A673 (cell line): ENCODE measurements at regions not wholly inside any gene's neighbourhood (a gene's known extent, or its start where the extent isn't known, plus 50 kb on each side); places are given as distances from the start of the nearest gene placed in this dataset.

Experiments
- BruUV-seq: library from RNA; stranded (reverse); fragments of 400-500 nt; replicated peaks from 2 replicates; lab custom pipeline; 2021; lab: Mats Ljungman, UMichigan
- CTCF ChIA-PET: fragments of 300-600 bp; sonication (Branson Sonifier 250); formaldehyde crosslinking; loops from one replicate; lab custom pipeline; 2022; ENCODE audit warnings: antibody characterized with exemption; lab: Charles Lee
- POLR2A ChIA-PET: fragments of 300-600 bp; sonication (Branson Sonifier 250); formaldehyde crosslinking; loops from one replicate; lab custom pipeline; 2022; ENCODE audit warnings: antibody characterized with exemption; ENCODE audit not compliant: low non-redundant PET; lab: Charles Lee
- DNase-seq: peaks from one replicate; pipeline ENCODE4 v3.0.0-alpha.2; 2015; ENCODE audit warnings: low spot score
- H3K27ac ChIP-seq: fragments of 200-600 bp; sonication (generic); 2 replicates; pipeline ENCODE4 v1.5.1; 2016; ENCODE audit warnings: mixed run types, low read depth, mild to moderate bottlenecking, mixed read lengths, antibody characterized with exemption, low read length; ENCODE audit not compliant: poor library complexity, severe bottlenecking
- H3K27me3 ChIP-seq: fragments of 200-600 bp; sonication (generic); replicated peaks from 2 replicates; pipeline ENCODE4 v1.6.1; 2017; ENCODE audit warnings: mixed run types, low read depth, mild to moderate bottlenecking, mixed read lengths, antibody characterized with exemption, low read length; ENCODE audit not compliant: insufficient read depth, poor library complexity
- H3K36me3 ChIP-seq: fragments of 200-600 bp; sonication (generic); 2 replicates; pipeline ENCODE4 v1.6.1; 2016; ENCODE audit warnings: mixed run types, mild to moderate bottlenecking, mixed read lengths, antibody characterized with exemption, low read length; ENCODE audit not compliant: insufficient read depth, poor library complexity, severe bottlenecking
- H3K4me1 ChIP-seq: fragments of 200-600 bp; sonication (generic); 2 replicates; pipeline ENCODE4 v1.6.1; 2017; ENCODE audit warnings: mixed run types, mild to moderate bottlenecking, mixed read lengths, antibody characterized with exemption, low read length; ENCODE audit not compliant: insufficient read depth, poor library complexity, severe bottlenecking
- H3K4me3 ChIP-seq: fragments of 200-600 bp; sonication (generic); 2 replicates; pipeline ENCODE4 v1.5.1; 2016; ENCODE audit warnings: low read depth, mixed run types, mild to moderate bottlenecking, mixed read lengths, low read length; ENCODE audit not compliant: poor library complexity, severe bottlenecking
- H3K9me3 ChIP-seq: fragments of 200-600 bp; sonication (generic); 2 replicates; pipeline ENCODE4 v1.6.1; 2016; ENCODE audit warnings: mixed run types, low read depth, mild to moderate bottlenecking, mixed read lengths, antibody characterized with exemption, low read length; ENCODE audit not compliant: poor library complexity, severe bottlenecking
- CTCF ChIP-seq: fragments of 300-800, 200-600 bp; sonication (generic); conservative IDR thresholded peaks from 2 replicates; pipeline ENCODE4 v1.5.1; 2017; ENCODE audit warnings: low read depth, mild to moderate bottlenecking, antibody characterized with exemption, low read length, moderate library complexity, mixed read lengths
- EZH2 ChIP-seq: fragments of 200-600 bp; sonication (generic); IDR thresholded peaks from 2 replicates; pipeline ENCODE4 v1.6.1; 2017; ENCODE audit warnings: borderline replicate concordance, low read depth, mild to moderate bottlenecking, mixed read lengths, antibody characterized with exemption, low read length; ENCODE audit not compliant: poor library complexity, severe bottlenecking
- intact Hi-C: fragments of 100-400 bp; cut with micrococcal nuclease; formaldehyde crosslinking; loops from one replicate; pipeline ENCODE4 v1.10.0; 2022; ENCODE audit not compliant: unreplicated experiment

DNA sequence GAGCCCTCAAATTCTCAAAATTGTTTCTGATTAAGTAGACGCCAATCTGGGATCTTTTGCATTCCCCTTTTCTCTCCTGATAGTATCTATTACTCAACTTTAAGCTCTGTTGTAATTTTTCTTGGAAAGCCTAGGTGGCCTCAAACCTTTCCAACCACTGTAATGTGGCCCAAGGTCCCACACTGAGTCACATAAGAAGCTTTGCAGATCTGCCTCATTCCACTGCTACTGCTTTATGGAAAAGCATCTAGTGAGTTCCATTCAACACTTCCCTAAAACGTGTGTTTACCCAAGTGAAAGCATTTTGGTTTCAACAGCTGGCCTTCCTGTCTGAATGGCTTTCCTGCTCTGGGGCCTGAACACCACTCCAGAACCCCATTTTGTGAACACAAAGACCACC lies 493.6 kb upstream of the SPHKAP start:
- Histone ChIP-seq H3K27me3 (no peaks in the 10 kb centered on the region), H3K4me3 (no peak overlapping the region), H3K9me3 (no peaks in the 10 kb centered on the region), H3K27ac (no peak overlapping the region), H3K36me3 (no peaks in the 10 kb centered on the region), H3K4me1 (peaks cover 5% of the 10 kb centered on the region)
- DNase-seq, result no peak
- intact Hi-C loops, result no loop called here
- CTCF ChIA-PET, result no interaction called here
- POLR2A ChIA-PET, result no interaction called here
- no peak for TF ChIP-seq CTCF
- BruUV-seq, result no TSS peak

DNA sequence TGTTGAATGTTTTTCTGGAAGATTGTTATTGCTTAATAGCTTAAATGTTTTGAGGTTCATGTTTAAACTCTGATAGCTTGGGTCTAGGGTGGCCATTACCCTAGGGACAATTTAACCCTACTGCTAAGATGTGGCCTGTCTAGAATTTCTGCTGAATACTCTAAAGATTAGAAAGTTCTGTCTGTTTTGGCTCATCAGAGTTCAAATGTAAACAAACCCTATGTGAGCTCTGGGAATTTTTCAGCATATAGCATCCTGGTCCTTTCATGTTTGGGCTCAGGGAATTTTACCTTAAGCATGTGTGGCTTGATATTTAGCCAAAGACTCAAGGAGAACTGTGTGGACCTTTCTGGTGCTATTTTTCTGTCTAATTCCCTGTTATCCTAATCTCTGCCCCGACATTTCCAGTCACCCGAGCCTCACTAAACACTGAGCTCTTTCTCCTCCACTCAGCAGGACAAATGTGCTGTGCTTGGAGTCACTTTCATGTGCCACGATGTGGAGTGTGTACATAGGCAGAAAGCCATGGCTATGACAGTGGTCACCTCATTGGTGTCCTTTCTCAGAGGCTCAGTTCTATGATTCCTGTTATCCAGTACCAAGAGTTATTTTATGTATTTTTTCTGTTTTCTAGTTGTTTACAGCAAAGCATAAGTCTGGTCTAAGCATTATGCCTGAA lies 492.5 kb upstream of the SPHKAP start:
- intact Hi-C loops, result no loop called here
- peaks cover 5% of the 10 kb centered on the region for H3K4me1 ChIP-seq
- BruUV-seq, result no TSS peak
- no peaks in the 10 kb centered on the region for H3K36me3 ChIP-seq
- DNase-seq, result no peak
- no peak for TF ChIP-seq CTCF
- TF ChIP-seq EZH2, result no peak
- no peak overlapping the region for H3K4me3 ChIP-seq
- ChIA-PET CTCF (no interaction called here), POLR2A (no interaction called here)
- H3K27ac ChIP-seq, result no peak overlapping the region
- no peaks in the 10 kb centered on the region for H3K27me3 ChIP-seq
- no peaks in the 10 kb centered on the region for H3K9me3 ChIP-seq

GRCh38 chr2:228669690-228670089 lies 488.2 kb upstream of the SPHKAP start:
- H3K27ac ChIP-seq, result no peak overlapping the region
- no peaks in the 10 kb centered on the region for H3K36me3 ChIP-seq
- DNase-seq, result no peak
- no peaks in the 10 kb centered on the region for H3K4me1 ChIP-seq
- H3K4me3 ChIP-seq, result no peak overlapping the region
- ChIA-PET CTCF (no interaction called here), POLR2A (no interaction called here)
- BruUV-seq, result no TSS peak
- intact Hi-C loops, result no loop called here
- TF ChIP-seq CTCF (no peak), EZH2 (no peak)
- no peaks in the 10 kb centered on the region for H3K9me3 ChIP-seq
- no peaks in the 10 kb centered on the region for H3K27me3 ChIP-seq
